GM12874 (cell line): ENCODE measurements at regions not wholly inside any gene's neighbourhood (a gene's known extent, or its start where the extent isn't known, plus 50 kb on each side); places are given as distances from the start of the nearest gene placed in this dataset.

ENCODE experiments used
- CTCF ChIP-seq: IDR thresholded peaks from 2 replicates; pipeline ENCODE4 v1.5.1; 2011; ENCODE audit warnings: low read depth, mild to moderate bottlenecking, control low read depth, low read length, moderate library complexity; ENCODE audit not compliant: insufficient read depth

GRCh38 chr16:51455398-51455797, 304.3 kb upstream of the SALL1 start:
- no peak for TF ChIP-seq CTCF

GRCh38 chr16:51453251-51453650, 302.2 kb upstream of the SALL1 start:
- no peak for TF ChIP-seq CTCF

GRCh38 chr16:51450909-51451308, 299.8 kb upstream of the SALL1 start:
- TF ChIP-seq CTCF = no peak

GRCh38 chr16:51450376-51450775, 299.3 kb upstream of the SALL1 start:
- no peak for TF ChIP-seq CTCF

- no peak for TF ChIP-seq CTCF
Measured at GRCh38 chr16:51449441-51449840, 298.4 kb upstream of the SALL1 start.

- no peak for TF ChIP-seq CTCF
Measured at GRCh38 chr16:51445250-51445649, 294.2 kb upstream of the SALL1 start.

GRCh38 chr16:51443934-51444333, 292.9 kb upstream of the SALL1 start:
- TF ChIP-seq CTCF = no peak
